Liver (tissue), 8 donors: ENCODE measurements at regions not wholly inside any gene's neighbourhood (a gene's known extent, or its start where the extent isn't known, plus 50 kb on each side); places are given as distances from the start of the nearest gene placed in this dataset.

Experiments
- DNase-seq: peaks from one replicate; pipeline ENCODE4 v3.0.0-alpha.2; 2017; ENCODE audit warnings: low spot score
- H3K27ac ChIP-seq, 2 donors: one replicate each; pipeline ENCODE4 v1.7.0; 2013; ENCODE audit warnings: inconsistent platforms in 2 of 2, low read length in 2 of 2, control low read depth in 1 of 2, low read depth in 1 of 2, mild to moderate bottlenecking in 1 of 2
- H3K27me3 ChIP-seq, 4 donors: one replicate each; pipeline versions ENCODE4 v1.6.1 to v1.7.0; 2013; ENCODE audit warnings: low read length in 3 of 4, inconsistent platforms in 1 of 4, mild to moderate bottlenecking in 1 of 4, moderate library complexity in 1 of 4; ENCODE audit not compliant: control insufficient read depth in 4 of 4, insufficient read depth in 4 of 4
- H3K36me3 ChIP-seq, 4 donors: one replicate each; pipeline versions ENCODE4 v1.6.1 to v1.7.0; 2013; ENCODE audit warnings: low read length in 3 of 4, mild to moderate bottlenecking in 3 of 4, low read depth in 1 of 4, moderate library complexity in 1 of 4; ENCODE audit not compliant: control insufficient read depth in 4 of 4, insufficient read depth in 3 of 4
- H3K4me1 ChIP-seq, 4 donors: one replicate each; pipeline versions ENCODE4 v1.6.1 to v1.7.0; 2013; ENCODE audit warnings: low read length in 3 of 4, mild to moderate bottlenecking in 3 of 4, moderate library complexity in 1 of 4; ENCODE audit not compliant: control insufficient read depth in 4 of 4, insufficient read depth in 4 of 4
- H3K4me3 ChIP-seq, 3 donors: one replicate each; pipeline versions ENCODE4 v1.6.1 to v1.7.0; 2013; ENCODE audit warnings: low read length in 3 of 3, control low read depth in 1 of 3, low read depth in 1 of 3, mild to moderate bottlenecking in 1 of 3
- H3K9ac ChIP-seq, 2 donors: one replicate each; pipeline ENCODE4 v1.7.0; 2013; ENCODE audit warnings: low read length in 2 of 2, mild to moderate bottlenecking in 2 of 2, moderate library complexity in 2 of 2, control low read depth in 1 of 2, low read depth in 1 of 2
- H3K9me3 ChIP-seq, 4 donors: one replicate each; pipeline versions ENCODE4 v1.6.1 to v1.7.0; 2013; ENCODE audit warnings: low read length in 3 of 4; ENCODE audit not compliant: control insufficient read depth in 4 of 4
- ATF3 ChIP-seq: IDR thresholded peaks from 2 replicates; pipeline ENCODE4 v1.6.1; 2016; ENCODE audit warnings: antibody characterized with exemption
- CTCF ChIP-seq: fragments of 150-350 bp; IDR thresholded peaks from 2 replicates; pipeline ENCODE4 v1.5.1; 2017; ENCODE audit warnings: improper control_type of control experiment, low read depth, low read length; ENCODE audit not compliant: missing input control
- EGR1 ChIP-seq, 2 donors: IDR thresholded peaks; 2 replicates each; pipeline ENCODE4 v1.6.1; 2016 to 2018; ENCODE audit warnings: antibody characterized with exemption in 2 of 2, low read depth in 2 of 2
- FOXA1 ChIP-seq: IDR thresholded peaks from 2 replicates; pipeline ENCODE4 v1.6.1; 2016; ENCODE audit warnings: antibody characterized with exemption
- FOXA2 ChIP-seq: IDR thresholded peaks from 2 replicates; pipeline ENCODE4 v1.6.1; 2016; ENCODE audit warnings: antibody characterized with exemption
- HNF4A ChIP-seq, 2 donors: conservative IDR thresholded peaks; 2 replicates each; pipeline ENCODE4 v1.6.1; 2016; ENCODE audit warnings: antibody characterized with exemption in 2 of 2, mild to moderate bottlenecking in 2 of 2
- HNF4G ChIP-seq: IDR thresholded peaks from 2 replicates; pipeline ENCODE4 v1.6.1; 2016; ENCODE audit warnings: antibody characterized with exemption
- JUND ChIP-seq, 2 donors: IDR thresholded peaks; 2 replicates each; pipeline ENCODE4 v1.6.1; 2016; ENCODE audit warnings: antibody characterized with exemption in 2 of 2
- MAX ChIP-seq: IDR thresholded peaks from 2 replicates; pipeline ENCODE4 v1.6.1; 2016; ENCODE audit warnings: antibody characterized with exemption
- RAD21 ChIP-seq, 2 donors: IDR thresholded peaks; 2 replicates each; pipeline ENCODE4 v1.6.1; 2016; ENCODE audit warnings: antibody characterized with exemption in 2 of 2, mild to moderate bottlenecking in 2 of 2
- REST ChIP-seq: IDR thresholded peaks from 2 replicates; pipeline ENCODE4 v1.6.1; 2016; ENCODE audit warnings: antibody characterized with exemption, mild to moderate bottlenecking
- RXRA ChIP-seq, 2 donors: IDR thresholded peaks; 2 replicates each; pipeline ENCODE4 v1.6.1; 2017 to 2018; ENCODE audit warnings: antibody characterized with exemption in 2 of 2, mild to moderate bottlenecking in 1 of 2
- SP1 ChIP-seq: IDR thresholded peaks from 2 replicates; pipeline ENCODE4 v1.6.1; 2018; ENCODE audit warnings: antibody characterized with exemption, mild to moderate bottlenecking
- TAF1 ChIP-seq: conservative IDR thresholded peaks from 2 replicates; pipeline ENCODE4 v1.6.1; 2016; ENCODE audit warnings: antibody characterized with exemption, mild to moderate bottlenecking
- YY1 ChIP-seq: IDR thresholded peaks from 2 replicates; pipeline ENCODE4 v1.6.1; 2016; ENCODE audit warnings: antibody characterized with exemption, mild to moderate bottlenecking
- ZBTB33 ChIP-seq: IDR thresholded peaks from 2 replicates; pipeline ENCODE4 v1.6.1; 2016; ENCODE audit warnings: antibody characterized with exemption
- WGBS: extraction: QIAGEN DNeasy Blood & Tissue Kit; methylation state at CpG from one replicate; pipeline ENCODE4 v1.1.7; 2013; 5-methylcytosine and 5-hydroxymethylcytosine counted together
- donor health status: healthy.
- donor health status: healthy.
- donor health status: healthy.
- donor health status: healthy.
- donor health status: healthy.

- 90% methylated on average over 3 of the region's 3 CpGs for WGBS
- H3K9me3 ChIP-seq = no peaks in the 10 kb centered on the region
- no peak overlapping the region for H3K9ac ChIP-seq
- no peak overlapping the region for H3K27ac ChIP-seq
- no peak overlapping the region for H3K4me3 ChIP-seq
- H3K27me3 ChIP-seq = no peaks in the 10 kb centered on the region
- TF ChIP-seq JUND (IDR thresholded peaks at IDR 0.05) (no peak), MAX (no peak), YY1 (no peak), REST (no peak), ATF3 (no peak)
- H3K4me1 ChIP-seq = no peaks in the 10 kb centered on the region
- no peak for DNase-seq
- no peaks in the 10 kb centered on the region for H3K36me3 ChIP-seq
Measured at GRCh38 chr12:105569886-105570285, 239.4 kb downstream of the C12orf75 start.

- H3K4me1 ChIP-seq = no peaks in the 10 kb centered on the region
- no peaks in the 10 kb centered on the region for H3K36me3 ChIP-seq
- H3K27ac ChIP-seq = no peak overlapping the region
- WGBS = 92% methylated on average over 4 of the region's 4 CpGs
- no peaks in the 10 kb centered on the region for H3K9me3 ChIP-seq
- H3K9ac ChIP-seq = no peak overlapping the region
- TF ChIP-seq FOXA2 (no peak), HNF4G (no peak), ZBTB33 (no peak), FOXA1 (no peak), ATF3 (no peak), TAF1 (no peak), HNF4A (conservative IDR thresholded peaks at IDR 0.05) (no peak), SP1 (no peak), RAD21 (IDR thresholded peaks at IDR 0.05) (no peak), EGR1 (IDR thresholded peaks at IDR 0.05; ENCODE audit: low read depth in 2 of 2) (no peak), RXRA (IDR thresholded peaks at IDR 0.05) (no peak), MAX (no peak), REST (no peak), CTCF (no peak), JUND (IDR thresholded peaks at IDR 0.05) (no peak)
- DNase-seq = no peak
- no peaks in the 10 kb centered on the region for H3K27me3 ChIP-seq
- H3K4me3 ChIP-seq = no peak overlapping the region
Measured at GRCh38 chr12:105570944-105571343, 240.5 kb downstream of the C12orf75 start.
